ENCODE measurements at regions not wholly inside any gene's neighbourhood (a gene's known extent, or its start where the extent isn't known, plus 50 kb on each side); places are given as distances from the start of the nearest gene placed in this dataset.
"Not testable (repeated sequence)": the region's sequence is repeated elsewhere in the genome, so short reads cannot be mapped to it uniquely, and the experiment has no call there.

DNA sequence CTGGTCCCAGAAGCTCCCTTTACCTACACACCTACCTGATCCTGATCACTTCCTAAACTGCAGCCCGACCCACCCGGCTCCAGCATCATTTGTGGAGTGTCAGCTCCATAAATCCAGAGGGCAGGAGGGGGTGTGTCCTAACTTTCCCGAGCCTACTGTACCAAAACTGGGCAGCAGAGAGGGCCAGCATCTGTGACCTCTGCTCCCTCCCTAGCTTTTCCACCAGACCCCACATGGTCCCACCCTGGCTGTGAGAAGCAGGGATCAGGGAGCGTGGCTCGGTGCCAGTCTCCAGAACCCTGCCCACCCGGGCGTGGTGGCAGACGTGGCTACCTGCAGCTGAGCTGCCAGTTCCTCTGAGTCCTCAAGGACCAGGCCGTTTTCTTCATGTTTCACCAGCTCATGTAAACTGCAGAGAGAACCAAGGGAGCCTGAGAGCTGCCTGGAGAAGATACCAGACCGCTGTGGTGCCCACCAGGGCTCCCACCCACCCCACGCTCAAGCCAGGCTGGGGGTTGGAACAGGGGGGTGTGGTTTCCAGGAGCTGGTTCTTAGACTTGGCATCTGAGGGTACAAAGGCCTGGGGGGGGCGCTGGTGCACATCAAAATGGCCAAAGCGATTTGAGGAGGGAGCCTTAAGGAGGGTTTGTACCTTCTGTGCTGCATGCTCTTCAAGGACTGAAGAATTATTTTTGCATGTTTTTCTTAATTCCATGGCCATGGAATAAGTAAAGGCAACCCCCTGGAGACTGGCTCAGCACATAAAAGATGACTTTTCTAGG, 76.7 kb upstream of the DRD5 start:
- no peak for DNase-seq

DNA sequence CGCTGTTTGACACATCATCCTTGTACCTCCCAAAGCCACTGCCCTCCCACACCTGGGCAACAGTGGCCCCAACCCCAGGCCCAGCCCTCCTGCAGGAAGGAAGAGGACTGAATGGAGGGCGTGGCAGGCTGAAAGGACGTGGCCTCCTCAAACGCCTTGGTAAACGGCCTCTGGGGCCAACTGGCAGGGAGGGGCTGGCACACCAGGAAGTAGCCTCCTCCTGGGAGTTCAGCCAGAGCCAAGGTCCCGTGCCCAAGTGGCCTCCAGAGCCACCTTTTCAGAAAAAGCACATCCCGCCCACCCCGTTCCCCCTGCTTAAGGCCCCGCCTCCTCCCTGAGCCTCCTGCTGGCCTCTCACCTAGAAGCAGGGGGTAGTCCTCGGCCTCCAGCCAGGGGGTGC, 74.2 kb upstream of the DRD5 start:
- DNase-seq = not testable (repeated sequence)

DNA sequence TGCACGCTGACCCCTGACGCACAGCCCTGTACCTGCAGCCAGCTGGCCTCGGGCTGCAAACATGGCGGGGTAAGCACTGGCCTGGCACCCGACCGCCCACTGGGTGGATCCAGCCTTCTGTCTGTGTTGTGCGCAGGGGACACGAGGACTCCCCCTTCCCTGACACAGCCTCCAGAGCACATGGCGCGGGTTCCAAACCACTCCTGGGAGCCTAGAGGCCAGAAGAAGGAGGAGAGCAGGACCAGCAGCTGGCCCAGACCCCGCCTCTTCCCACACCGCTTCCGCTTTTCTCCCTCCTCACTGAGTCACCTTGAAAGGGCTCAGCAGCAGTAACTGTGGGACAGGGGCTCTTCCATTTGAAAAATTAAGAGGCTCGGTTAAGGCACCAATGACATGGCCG, 73.5 kb upstream of the DRD5 start:
- not testable (repeated sequence) for DNase-seq

DNA sequence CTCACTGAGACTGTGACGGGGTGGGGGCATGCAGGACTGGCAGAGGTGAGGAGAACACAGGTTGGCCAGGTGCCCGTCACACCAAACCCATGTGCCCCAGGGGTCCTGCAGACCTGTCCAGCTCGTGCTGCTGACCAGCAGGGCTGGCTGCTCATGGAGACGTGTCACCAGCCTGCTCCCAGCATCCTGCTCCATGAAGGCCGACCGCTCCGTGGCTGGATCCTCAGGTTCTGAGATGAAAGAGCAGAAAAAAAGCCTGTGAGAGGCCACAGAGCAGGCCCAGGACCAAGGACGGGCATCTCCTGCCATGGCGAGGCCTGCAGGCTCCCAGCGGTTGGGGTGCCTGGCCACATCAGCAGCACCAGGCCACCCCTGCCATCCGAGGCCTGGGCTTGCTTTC, 71.7 kb upstream of the DRD5 start:
- no peak for DNase-seq

DNA sequence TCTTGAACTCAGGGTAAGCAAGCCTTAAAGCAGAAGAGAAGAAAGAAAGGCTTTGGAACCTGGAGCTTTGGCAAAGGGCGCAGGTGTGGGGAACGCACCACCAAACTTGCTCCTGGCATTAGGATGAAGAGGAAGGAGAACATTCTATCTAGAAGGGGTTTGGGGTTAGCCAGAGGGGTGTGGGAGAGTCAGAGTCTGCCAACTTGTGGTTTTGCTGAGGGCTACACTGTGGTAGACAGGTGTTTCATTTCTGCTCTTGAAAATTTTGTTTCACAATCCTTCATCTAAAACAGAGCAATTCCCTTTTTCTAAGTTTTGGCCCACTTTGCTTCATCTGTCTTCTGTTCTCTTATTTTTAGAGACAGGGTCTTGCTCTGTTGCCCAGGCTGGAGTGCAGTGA, 66.2 kb upstream of the DRD5 start:
- not testable (repeated sequence) for DNase-seq

DNA sequence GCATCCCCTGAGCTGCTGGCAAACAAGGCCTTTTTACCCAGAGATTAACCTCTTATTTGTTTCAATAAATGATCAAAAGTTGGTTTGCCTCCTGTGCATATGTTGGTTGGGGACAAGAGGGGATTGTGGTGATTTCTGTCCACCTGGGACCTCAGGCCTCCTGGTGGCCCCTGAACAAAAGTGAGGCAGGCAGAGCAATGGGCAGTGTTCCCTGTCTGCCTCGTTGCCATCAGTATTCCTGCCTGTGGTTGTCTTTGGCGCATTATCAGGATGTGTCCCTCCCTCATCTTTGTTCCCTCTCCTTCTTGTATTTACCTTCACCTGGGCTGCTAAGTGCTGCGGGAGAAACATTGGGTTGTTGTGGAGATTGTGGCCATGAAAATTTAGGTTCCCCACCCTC, 65.3 kb upstream of the DRD5 start:
- no peak for DNase-seq

DNA sequence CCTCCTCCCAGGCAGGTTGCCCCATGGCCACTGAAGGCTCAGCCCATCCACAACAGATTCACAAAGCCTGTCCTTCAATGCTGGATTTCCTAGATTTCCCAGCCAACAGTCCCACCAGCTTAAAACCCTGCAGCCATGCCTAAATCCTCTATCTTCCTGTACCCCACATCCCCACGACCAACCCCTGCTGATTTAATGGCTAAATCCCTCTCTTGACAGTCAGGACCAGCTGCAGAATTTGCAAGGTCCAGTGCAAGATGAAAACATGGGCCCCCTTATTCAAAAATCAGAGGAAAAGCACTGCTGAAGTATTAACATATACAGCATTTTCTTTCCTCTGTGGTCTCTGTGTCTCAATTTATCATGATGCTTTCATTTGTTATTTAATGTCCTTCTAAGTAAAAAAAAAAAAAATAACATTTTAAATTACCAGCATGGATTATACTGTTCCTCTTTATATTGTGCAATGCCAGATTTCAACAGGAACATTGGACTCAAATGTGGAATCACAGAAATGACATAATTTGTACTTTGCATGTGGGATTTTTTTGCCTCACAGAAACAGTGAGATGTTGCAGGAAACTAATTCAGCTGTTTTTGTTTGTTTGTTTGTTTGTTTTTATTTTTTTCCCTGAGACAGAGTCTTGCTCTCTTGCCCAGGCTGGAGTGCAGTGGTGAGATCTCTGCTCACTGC, 63.0 kb upstream of the DRD5 start:
- DNase-seq = not testable (repeated sequence)

DNA sequence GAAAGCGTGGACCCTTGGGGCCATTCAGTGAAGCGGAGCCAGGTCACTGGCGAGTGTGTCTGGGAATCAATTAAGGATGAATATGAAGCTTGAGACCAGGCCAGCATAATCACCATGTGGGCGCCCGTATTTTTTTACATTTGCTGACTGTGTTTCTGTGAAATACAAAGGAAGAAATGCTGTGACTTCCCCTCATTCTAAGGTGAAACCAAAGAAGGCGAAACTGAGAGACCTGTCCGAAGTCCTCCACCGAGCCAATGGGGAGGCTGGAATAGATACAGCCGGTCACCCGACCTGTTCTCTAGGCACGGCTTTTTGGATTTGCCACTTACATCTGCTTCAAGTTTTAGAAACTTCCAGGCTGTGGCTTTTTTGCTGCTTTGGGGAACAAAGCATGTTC, 59.3 kb upstream of the DRD5 start:
- DNase-seq = not testable (repeated sequence)
